Globus pallidus (tissue), 1 donor: ENCODE measurements at regions not wholly inside any gene's neighbourhood (a gene's known extent, or its start where the extent isn't known, plus 50 kb on each side); places are given as distances from the start of the nearest gene placed in this dataset.

Source experiments
- DNase-seq: peaks from one replicate; pipeline ENCODE4 v3.0.0-alpha.2; 2015; ENCODE audit warnings: low spot score

DNA sequence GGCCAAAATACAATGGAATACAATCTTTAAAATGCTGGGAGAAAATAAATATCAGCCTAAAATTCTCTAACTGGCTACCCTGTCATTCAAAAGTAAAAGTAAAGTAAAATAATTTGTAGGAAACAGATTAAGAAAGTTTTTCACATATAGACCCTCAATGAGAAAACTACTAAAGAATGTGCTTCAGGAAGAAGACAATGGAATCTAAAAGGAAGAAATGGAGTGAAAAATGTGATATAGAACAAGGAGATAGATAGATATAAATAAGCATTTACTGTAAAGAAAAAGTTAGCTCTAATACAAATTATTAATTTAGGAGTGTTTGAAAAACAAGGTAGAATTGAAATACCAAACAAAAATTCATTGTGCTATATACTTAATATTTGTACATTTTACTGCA is 368.6 kb upstream of the MPDZ start:
- DNase-seq = no peak

DNA sequence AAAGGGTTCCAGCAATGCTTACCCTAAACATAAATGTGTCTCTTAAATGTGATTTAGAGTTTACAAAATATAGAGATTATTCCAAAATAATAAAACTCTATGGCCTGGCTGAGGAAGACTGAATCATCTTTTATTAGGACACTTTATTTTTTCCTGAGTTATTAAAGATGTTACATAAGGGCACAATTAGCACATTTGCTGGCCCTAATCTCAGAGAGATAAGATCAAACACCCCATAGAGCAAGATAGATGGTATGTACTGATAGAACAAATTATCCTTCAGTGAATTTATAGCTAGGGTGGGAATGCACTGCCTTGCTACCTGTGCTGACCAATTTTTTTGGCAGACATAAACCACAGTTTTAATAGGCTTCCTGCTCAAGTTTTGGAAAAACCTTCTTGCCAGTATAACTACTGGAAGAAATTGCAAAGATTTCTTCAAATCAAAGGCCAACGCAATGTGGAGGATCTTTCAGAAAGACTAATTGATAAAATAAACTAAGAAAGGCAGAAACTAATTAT is 367.1 kb upstream of the MPDZ start:
- no peak for DNase-seq

DNA sequence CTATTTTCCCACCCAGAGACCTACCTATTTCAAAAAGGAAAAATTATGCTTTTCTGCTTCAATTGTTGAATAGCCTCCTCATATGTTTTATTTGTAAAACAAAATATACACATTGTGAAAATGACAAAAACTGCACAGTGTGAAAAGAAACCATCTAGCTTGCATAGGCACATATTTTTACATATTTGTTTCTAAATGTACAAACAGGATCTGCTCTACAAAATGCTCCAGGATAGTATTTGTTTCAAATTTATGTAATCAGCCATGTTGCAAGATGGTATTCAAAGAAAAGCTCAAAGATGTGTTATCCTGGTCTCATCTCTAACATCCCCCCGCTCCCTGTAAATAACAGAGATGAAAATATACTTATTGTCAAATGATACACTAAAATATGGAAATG is 366.1 kb upstream of the MPDZ start:
- DNase-seq = no peak

DNA sequence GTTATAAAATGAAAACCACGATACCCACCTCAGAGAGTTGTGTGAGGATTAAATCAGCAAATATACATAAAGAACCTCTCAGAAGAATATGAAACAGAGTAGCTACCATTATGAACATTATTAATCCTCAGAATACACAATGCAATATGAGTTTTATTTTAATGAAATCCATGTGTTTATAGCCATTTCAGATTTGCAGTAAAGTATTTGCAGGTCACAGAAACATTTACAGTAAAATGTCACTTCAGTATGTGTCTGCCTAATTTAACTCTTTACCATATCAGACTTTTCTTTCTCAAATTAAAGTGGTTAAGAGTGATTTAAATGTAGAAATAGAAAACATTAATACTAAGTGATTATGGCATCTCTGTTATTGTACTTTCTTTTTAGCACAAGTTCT is 365.2 kb upstream of the MPDZ start:
- no peak for DNase-seq

DNA sequence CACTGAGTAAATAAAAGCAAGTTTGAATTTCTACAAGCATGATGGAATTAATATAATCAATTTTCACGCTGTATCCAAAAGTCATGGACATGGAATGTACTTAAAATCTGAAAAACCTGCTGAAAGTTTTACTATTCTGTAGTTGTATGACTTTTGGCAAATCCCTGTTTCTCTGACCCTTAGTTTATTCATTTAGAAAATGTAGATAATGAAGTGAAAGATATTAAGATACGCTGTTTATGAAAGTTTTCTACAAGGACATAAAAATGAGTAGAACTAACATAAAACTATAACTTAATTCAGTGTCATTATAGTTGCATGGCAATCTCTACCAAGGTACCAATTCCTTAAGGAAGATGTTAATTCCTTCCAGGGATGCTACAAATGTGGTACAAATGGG is 363.2 kb upstream of the MPDZ start:
- no peak for DNase-seq

DNA sequence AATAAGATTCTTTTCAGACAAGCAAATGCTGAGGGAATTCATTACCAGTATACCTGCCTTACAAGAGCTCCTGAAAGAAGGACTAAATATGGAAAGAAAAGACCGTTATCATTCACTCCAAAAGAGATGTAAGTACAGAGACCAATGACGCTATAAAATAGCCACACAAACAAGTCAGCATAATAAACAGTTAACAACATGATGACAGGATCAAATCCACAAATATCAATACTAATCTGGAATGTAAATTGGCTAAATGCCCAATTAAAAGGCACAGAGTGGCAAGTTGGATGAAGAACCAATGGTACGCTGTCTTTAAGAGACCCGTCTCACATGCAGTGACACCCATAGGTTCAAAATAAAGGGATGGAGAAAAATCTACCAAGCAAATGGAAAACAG is 349.6 kb upstream of the MPDZ start:
- DNase-seq = no peak

DNA sequence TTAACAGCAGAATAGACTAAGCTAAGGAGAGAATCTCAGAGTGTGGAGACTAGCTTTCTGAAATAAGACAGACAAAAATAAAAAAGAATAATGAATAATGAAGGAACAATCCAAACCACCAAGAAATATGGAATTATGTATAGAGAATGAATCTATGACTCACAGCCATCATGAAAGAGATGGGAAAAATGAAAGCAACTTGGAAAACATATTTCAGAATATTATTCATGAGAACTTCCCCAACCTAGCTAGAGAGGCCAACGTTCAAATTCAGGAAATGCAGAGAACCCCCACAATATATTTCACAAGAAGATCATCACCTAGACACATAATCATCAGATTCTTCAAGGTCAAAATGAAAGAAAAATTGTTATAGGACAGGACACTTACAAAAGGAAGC is 349.0 kb upstream of the MPDZ start:
- no peak for DNase-seq

DNA sequence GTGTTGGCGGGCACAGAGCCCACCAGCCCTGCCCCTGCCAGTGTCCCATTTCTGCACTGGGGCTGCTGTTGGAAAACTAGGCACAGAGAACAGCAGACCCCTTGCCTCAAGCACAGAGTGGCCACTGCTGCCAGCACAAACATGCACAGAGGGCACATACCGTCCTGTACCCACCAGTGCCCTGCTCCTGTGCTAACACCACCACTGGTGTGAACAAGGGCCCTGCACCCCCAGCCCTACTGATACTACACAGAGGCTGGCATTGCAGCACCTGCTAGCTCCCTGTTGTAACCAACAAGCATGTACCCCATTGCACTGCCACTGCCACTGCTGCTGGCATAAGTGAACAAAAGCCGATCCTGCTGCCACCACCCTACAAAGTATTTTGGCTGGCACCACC is 348.0 kb upstream of the MPDZ start:
- no peak for DNase-seq

DNA sequence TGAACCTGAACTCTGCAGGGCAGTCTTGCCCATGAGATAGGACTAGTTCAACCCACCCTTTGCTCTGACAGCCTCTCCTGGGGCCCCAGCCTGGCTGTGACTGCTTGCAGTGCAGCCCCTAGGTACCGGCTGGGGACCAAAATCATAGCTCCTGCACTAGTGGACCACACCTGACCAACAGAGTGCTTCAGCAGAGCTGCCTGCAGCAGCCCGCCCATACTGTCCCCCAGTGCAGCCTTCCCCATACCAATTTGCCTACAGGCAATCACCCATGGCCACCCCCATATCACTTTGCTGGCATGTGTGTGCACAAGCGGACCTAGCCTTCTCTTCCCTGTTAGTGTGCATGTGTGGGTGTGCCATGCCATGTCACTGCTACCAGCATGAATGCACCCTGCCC is 347.6 kb upstream of the MPDZ start:
- DNase-seq = no peak

DNA sequence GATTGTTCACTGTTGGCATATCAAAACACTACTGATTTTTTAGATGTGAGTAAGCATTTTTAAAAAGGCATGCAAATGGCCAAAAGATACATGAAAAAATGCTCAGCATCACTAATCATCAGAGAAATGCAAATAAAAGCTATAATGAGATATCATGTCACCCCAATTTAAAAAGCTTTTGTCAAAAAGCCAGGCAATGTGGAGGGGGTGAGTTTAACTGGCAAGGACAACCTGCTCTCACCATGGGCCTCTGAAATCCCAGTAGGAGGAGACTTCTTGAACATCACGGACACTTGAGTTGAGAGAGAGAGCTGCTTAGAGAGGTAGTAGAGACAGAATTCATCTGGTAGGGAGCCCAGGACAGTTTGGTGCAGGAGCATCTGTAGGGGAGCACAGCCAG is 347.1 kb upstream of the MPDZ start:
- DNase-seq = no peak

DNA sequence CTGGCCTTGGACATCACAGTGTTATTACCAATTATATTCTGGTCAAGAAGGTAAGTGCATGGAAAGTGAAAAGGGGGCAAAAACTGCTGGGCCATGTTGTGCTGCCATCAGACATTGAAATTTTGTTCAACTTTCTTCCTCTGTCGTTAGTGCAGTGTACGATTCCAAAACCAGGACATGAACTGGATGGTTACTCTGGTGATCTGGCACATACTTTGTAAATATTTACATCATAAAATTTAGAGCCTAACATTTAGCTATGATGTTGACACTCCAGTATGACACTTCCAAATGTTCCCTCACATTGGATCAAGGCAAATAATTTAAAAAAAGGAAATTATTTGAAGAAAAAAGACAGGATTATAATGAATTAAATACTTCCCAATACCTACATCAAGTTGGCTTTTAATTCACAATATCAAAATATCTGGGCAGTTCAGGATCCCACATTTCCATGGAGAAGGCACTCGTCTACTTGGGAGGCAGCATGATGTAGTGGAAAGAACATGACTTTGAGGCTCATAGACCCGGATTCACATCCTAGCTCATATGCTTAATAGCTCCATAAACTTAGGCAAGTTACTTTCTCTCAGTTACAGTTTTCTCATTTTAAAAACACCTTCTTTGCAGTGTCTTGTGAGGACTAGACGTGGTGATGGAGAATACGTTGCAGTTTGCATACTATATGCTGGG is 342.5 kb upstream of the MPDZ start:
- DNase-seq = no peak

DNA sequence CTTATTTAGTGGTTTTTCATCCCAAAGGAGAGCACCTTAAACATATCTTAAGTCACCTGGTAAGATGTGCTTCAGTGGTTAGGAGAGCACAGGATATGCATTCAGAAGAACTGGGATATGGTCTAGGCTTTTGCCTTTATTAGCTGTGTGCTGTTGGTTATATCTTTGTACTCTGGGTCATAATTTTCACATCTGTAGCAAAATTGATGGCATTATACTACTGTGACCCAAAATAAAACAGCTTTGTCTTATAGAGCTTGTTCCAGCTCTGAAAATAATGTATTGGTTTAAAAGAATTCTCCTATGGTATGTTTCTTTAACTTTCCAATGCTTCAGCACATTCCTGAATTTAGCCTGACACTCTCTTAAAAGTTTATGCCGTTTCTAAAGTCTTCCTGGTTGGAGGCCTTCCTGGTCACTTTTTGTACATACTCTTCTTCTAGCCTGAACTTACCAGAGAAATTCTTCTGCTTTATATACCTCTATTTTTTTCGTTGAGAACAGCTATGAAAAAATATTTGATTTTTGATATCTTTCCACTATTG is 337.1 kb upstream of the MPDZ start:
- DNase-seq = no peak

DNA sequence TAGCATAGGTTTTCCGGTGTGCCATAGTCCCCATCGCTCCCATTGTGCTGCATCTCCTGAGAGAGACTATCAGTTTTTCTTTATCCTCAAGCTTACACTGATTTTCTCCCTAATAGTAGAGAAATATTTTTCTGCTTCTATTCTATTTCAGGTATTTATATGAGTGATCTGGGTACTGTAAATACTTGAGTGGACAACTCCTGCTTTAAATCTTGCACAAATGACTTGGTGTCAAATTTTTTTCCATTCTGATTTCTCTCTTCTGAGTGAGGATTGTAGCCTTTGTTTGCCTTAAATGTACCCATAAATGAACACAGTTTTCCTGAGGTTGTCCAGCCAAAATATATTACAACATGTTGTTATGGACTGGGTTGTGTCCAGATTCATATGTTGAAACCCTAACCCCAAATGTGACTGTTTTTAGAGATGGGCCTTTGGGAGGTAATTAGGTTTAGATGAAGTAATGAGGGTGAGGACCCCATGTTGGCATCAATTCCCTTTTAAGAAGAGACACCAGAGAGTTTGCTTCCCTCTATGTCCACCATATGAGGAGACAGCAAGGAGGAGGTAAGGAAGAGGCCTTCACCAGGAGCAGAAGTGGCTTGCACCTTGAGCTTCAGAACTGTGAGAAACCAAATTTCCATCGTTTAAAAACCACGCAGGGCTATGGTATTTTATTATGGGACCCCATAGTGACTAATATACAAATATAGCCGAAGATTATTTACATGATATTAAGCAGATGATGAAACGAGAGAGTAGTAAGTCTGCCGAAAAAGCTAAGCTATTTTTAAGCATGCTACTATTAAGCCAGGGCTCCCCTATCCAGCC is 336.4 kb upstream of the MPDZ start:
- no peak for DNase-seq

DNA sequence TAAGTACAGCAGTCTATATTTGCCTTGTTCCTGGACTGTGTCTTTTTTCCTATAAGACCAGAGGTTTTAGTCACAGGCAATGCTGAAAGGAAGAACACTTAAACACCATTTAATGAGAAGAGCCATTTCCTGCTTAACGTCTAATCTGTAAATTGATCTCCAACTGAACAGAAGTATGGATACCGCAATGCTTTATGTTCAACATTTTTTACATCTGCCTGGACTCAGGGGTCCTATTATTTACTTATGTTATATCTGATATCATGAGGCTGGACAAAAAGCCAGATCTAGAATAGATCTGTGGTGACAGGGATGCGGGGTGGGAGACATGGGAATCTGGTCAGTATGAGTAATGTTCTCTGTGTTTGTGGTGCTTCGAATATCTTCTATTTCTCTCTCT is 334.6 kb upstream of the MPDZ start:
- no peak for DNase-seq

DNA sequence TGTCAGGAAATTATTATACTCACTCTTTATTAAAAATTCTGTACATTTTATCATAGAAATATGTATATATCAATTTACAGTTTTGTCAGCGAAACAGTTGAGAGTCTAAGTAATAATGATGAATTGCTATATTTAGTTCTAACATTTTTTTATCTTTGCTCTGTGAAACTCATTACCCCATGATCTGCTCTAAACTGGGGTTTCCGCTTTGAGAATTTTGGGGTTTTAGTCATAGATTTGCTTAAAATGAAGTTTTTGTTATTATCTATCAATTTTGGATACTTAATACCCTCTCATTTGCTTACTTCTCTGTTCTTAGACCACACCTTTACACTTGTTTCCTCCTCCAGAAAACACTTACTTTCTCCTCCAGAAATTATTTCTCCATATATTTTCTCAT is 333.8 kb upstream of the MPDZ start:
- DNase-seq = no peak

DNA sequence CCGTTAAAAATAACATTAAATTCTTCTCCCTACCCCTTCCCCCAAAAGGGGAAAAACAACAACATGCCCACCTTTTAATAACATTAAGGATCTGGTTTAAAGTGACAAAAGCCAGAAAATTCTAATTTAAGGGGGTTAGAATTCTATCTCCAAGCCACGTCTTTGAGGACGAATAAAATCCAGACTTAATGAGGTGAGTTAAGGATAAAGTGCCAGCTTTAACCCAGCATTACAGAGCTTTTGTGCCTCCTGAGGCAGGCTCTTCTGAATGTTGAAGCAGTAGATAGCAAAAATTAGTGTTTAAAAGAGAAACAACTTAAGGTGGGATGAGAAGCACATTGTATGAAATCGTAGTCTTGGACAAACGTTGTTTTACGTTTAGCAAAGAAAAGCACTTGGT is 329.0 kb upstream of the MPDZ start:
- no peak for DNase-seq

DNA sequence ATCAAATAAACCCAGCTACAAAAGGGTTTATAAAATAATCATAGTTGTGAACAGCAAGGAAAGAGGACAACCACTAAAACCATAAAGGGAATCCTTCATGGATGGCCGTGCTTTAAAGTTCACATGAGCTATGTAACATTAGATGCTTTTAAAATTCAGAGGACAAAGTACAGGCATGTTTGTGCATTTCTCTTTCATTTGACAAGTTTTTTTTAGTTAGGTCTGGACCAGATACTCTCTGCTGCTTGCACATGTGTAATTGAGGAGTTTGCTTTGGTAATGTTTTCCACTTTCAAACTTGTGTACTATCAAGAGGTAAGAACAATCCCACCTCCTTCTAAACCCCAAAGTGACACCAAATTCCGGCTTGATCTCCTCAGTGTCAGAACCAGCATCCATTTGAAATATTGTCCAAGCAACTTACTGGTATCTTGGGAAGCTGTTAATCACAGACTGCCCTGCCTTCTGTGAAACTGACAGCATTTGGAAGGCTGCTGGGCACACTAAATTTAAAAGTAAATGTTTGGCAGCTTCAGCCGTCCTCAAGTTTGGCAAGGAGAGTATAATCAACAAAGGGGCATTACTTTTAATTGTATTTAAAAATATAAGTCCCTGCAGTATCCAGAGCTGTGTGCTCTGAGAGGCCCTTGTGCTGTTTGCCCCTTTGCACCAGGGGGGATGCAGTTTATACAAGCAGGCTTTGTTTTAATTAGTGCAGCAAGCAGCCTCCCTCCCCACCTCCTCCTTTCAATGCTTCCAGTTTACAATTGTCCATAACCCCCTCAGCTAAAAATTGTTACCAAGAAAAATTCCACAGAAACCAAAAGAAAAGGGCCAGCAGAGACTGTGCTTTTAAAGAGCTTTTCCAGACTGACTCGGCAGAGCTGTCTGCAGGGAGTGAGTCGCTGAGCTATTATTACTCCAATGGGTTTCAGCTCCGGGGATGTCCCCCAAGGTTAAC is 328.3 kb upstream of the MPDZ start:
- peak; percentile 50 for DNase-seq

DNA sequence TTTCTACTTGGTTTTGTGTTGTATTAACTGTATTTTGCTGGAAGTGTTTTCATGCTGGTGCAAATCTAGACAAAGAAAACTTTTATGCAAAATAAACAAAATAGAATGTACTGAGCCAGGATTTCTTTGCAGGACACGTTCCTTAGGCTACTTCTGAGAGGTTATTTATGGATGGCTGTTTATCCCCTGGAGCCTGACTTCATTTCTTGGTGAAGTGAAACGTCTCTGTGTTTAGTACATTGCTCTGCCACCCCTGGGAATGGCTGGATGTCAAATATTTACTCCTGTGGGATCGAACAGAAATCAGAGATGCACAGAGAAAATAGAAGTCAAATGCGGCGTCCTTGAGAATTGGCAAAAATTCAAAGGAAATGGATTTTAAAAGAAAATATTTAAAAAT is 327.1 kb upstream of the MPDZ start:
- no peak for DNase-seq

DNA sequence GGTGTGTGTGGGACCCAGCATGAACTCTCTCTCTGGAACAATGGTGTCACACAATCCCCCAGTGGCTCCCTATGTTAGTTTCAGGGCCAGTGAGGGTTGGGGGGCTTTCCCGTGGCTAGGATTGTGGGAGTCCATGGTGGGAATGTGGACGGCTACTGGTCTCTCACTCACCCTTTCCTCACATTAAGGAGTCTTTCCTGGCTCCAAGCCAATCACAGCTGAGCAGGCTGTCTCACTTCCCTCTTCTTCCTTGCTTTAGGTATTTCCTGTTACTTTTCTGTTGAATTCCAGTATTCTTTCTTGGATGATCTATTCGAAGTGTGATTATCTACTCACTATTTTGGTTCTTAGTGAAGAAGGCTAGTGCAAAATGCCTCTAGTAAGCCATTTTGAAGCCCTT is 324.4 kb upstream of the MPDZ start:
- no peak for DNase-seq

DNA sequence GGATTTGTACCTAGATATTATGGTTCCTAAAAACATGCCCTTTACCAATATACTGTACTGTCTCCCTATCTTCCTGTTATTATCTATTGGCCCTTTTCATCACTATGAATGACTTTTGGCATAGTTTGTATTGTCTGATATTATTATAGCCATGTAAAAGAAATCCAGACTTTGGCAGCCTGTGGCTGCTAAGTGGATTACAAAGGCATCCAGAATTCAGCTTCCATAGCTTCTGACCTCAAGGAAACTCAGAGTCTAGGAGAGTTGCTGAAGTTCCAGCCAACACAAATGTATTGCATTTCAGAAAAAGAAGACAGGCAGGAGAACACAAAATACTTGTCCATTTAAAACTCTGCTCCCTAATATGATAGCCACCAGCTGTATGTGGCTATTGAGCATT is 319.2 kb upstream of the MPDZ start:
- no peak for DNase-seq

DNA sequence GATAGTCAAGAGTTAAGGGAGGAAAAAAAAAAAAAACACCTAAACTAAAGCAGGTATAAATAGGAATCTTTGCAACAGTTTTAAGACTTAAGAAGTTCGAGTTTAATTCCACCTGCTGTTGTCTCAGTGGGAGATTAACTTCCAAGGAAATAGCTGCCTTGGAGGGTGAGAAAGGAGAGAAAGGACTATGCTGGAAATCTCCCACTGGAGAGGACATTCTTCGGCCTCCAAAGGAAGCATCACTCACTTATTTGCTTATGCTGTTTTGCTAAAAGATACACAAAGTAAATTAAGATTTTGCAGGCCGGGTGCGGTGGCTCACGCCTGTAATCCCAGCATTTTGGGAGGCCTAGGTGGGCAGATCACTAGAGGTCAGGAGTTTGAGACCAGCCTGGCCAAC is 317.9 kb upstream of the MPDZ start:
- DNase-seq = no peak

DNA sequence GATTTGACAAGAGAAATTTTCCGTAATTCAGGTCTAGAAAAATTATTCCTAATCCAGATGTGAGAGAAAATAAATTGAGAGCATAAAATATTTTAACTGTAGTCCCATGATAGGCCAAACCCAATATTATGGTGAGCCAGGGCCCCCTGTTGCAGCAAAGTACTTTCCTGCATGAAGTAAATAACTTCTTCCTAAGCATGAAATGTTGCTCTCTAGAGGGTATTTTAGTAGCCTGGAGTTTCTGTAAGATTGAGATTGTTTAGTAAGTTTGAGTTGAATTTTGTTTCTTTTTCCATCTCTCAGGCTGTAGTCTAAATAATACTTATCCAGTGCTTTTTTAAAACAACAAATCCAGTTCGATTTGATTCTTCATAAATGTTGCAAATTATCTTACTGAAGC is 317.5 kb upstream of the MPDZ start:
- DNase-seq = no peak
